ENCODE measurements at regions not wholly inside any gene's neighbourhood (a gene's known extent, or its start where the extent isn't known, plus 50 kb on each side); places are given as distances from the start of the nearest gene placed in this dataset.

GRCh38 chr15:29342201-29342600 lies 72.6 kb upstream of the NSMCE3 start:
- TF ChIP-seq, protein P1, sequence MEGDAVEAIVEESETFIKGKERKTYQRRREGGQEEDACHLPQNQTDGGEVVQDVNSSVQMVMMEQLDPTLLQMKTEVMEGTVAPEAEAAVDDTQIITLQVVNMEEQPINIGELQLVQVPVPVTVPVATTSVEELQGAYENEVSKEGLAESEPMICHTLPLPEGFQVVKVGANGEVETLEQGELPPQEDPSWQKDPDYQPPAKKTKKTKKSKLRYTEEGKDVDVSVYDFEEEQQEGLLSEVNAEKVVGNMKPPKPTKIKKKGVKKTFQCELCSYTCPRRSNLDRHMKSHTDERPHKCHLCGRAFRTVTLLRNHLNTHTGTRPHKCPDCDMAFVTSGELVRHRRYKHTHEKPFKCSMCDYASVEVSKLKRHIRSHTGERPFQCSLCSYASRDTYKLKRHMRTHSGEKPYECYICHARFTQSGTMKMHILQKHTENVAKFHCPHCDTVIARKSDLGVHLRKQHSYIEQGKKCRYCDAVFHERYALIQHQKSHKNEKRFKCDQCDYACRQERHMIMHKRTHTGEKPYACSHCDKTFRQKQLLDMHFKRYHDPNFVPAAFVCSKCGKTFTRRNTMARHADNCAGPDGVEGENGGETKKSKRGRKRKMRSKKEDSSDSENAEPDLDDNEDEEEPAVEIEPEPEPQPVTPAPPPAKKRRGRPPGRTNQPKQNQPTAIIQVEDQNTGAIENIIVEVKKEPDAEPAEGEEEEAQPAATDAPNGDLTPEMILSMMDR (IDR thresholded peaks at IDR 0.05; ENCODE audit: borderline replicate concordance, extremely low read depth, low read length, poor library complexity, severe bottlenecking), result no peak
- no peak for TF ChIP-seq EZH2 (IDR thresholded peaks at IDR 0.05; ENCODE audit: borderline replicate concordance, low read depth, low read length, severe bottlenecking)
